Natural killer cell (primary cell): ENCODE measurements at regions not wholly inside any gene's neighbourhood (a gene's known extent, or its start where the extent isn't known, plus 50 kb on each side); places are given as distances from the start of the nearest gene placed in this dataset.

Source experiments
- ATAC-seq, 3 donors: fragments of 150-1000 bp in 2 of 3; fragments of 200-7000 bp in 1 of 3; cut with Tn5 transposase; 1 replicate in 1 of 3; 2 replicates in 2 of 3; pipeline ENCODE4 v1.10.0; 2021; ENCODE audit warnings: mild to moderate bottlenecking in 2 of 3, moderate library complexity in 2 of 3
- DNase-seq, 2 donors: peaks; one replicate each; pipeline versions ENCODE4 v3.0.0 to v3.0.0-alpha.2; 2013 to 2021; ENCODE audit warnings: mixed read lengths in 1 of 2
- H3K27ac ChIP-seq: one replicate; pipeline ENCODE4 v1.5.1; 2013; ENCODE audit warnings: mild to moderate bottlenecking, low read length
- H3K27me3 ChIP-seq: one replicate; pipeline ENCODE4 v1.6.1; 2013; ENCODE audit warnings: low read length; ENCODE audit not compliant: control insufficient read depth, insufficient read depth
- H3K36me3 ChIP-seq: one replicate; pipeline ENCODE4 v1.6.1; 2013; ENCODE audit warnings: low read length; ENCODE audit not compliant: control insufficient read depth, insufficient read depth
- H3K4me1 ChIP-seq: one replicate; pipeline ENCODE4 v1.6.1; 2013; ENCODE audit warnings: low read length; ENCODE audit not compliant: control insufficient read depth, insufficient read depth
- H3K4me3 ChIP-seq: one replicate; pipeline ENCODE4 v1.5.1; 2013; ENCODE audit warnings: low read length
- H3K9me3 ChIP-seq: one replicate; pipeline ENCODE4 v1.6.1; 2013; ENCODE audit warnings: low read length; ENCODE audit not compliant: control insufficient read depth, insufficient read depth
- H3K27ac Mint-ChIP-seq, 2 donors: one replicate each; pipeline ENCODE4 v1.8.0; 2022; ENCODE audit warnings: mild to moderate bottlenecking in 2 of 2, mixed read lengths in 2 of 2, moderate library complexity in 1 of 2
- H3K27me3 Mint-ChIP-seq, 2 donors: one replicate each; pipeline ENCODE4 v1.8.0; 2022; ENCODE audit warnings: low read depth in 2 of 2, mixed read lengths in 2 of 2
- H3K36me3 Mint-ChIP-seq: one replicate; pipeline ENCODE4 v1.8.0; 2022; ENCODE audit warnings: mixed read lengths
- H3K4me1 Mint-ChIP-seq, 2 donors: one replicate each; pipeline ENCODE4 v1.8.0; 2022; ENCODE audit warnings: mixed read lengths in 2 of 2
- H3K4me3 Mint-ChIP-seq: one replicate; pipeline ENCODE4 v1.8.0; 2022; ENCODE audit warnings: mild to moderate bottlenecking, moderate library complexity, mixed read lengths
- H3K9me3 Mint-ChIP-seq, 2 donors: one replicate each; pipeline ENCODE4 v1.8.0; 2022; ENCODE audit warnings: mixed read lengths in 2 of 2
- WGBS: methylation state at CpG from one replicate; pipeline ENCODE4 v1.1.7; 2013; ENCODE audit warnings: missing lambda C conversion rate; ENCODE audit not compliant: insufficient coverage; 5-methylcytosine and 5-hydroxymethylcytosine counted together
- intact Hi-C: fragments of 100-400 bp; cut with micrococcal nuclease; formaldehyde crosslinking; loops from one replicate; pipeline ENCODE4 v1.14.2; 2022
- TF ChIP-seq, protein P1 (sequence below): fragments of 200-600 bp; IDR thresholded peaks from one replicate; pipeline ENCODE4 v1.8.0; 2022; ENCODE audit warnings: antibody characterized with exemption

DNA sequence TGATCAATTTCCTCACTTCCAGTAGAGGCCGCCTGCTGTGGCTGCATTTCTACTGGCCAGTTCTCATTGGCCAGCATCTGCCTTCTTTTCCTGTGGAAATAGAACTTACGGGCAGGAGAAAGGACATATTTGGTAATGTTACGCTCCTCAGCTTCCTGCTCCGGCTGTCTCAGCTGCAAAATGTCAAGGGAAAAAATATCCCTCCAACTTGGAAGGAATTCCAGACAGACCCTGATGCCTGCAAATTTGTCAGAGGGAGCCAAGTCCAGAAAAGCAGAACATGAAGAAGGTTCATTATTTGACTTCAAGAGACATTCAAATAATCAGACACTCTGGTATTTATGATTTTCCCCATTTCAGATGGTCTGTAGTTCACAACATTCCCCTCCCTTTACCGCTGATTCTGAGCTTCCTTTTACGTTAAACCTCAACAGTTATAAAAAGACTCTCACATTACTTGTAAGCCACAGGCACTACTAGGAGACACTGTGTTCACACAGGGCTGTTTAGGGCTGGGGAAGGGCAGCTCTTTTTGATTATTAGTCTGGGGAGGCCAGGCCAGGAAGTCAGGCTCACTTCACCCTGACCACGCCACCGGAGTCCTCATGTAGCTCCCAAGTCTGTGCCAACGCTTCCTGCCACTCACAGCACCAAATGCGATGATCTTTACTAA is 179.6 kb upstream of the CCN2 start:
- H3K4me3 Mint-ChIP-seq: no peak overlapping the region
- H3K27ac ChIP-seq: peak overlapping the region; percentile 59
- no peak overlapping the region for H3K27ac Mint-ChIP-seq
- 31% methylated on average over 10 of the region's 10 CpGs for WGBS
- TF ChIP-seq, protein P1, sequence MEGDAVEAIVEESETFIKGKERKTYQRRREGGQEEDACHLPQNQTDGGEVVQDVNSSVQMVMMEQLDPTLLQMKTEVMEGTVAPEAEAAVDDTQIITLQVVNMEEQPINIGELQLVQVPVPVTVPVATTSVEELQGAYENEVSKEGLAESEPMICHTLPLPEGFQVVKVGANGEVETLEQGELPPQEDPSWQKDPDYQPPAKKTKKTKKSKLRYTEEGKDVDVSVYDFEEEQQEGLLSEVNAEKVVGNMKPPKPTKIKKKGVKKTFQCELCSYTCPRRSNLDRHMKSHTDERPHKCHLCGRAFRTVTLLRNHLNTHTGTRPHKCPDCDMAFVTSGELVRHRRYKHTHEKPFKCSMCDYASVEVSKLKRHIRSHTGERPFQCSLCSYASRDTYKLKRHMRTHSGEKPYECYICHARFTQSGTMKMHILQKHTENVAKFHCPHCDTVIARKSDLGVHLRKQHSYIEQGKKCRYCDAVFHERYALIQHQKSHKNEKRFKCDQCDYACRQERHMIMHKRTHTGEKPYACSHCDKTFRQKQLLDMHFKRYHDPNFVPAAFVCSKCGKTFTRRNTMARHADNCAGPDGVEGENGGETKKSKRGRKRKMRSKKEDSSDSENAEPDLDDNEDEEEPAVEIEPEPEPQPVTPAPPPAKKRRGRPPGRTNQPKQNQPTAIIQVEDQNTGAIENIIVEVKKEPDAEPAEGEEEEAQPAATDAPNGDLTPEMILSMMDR: no peak
- ATAC-seq: no peak
- no peaks in the 10 kb centered on the region for H3K9me3 ChIP-seq
- H3K4me3 ChIP-seq: no peak overlapping the region
- H3K9me3 Mint-ChIP-seq: peaks cover 2% of the 10 kb centered on the region in 2 donors
- no peaks in the 10 kb centered on the region for H3K4me1 Mint-ChIP-seq
- no peak for DNase-seq
- no peaks in the 10 kb centered on the region for H3K36me3 ChIP-seq
- H3K4me1 ChIP-seq: peaks cover 4% of the 10 kb centered on the region
- no peaks in the 10 kb centered on the region for H3K27me3 Mint-ChIP-seq
- intact Hi-C loops: no loop called here
- H3K36me3 Mint-ChIP-seq: no peaks in the 10 kb centered on the region
- H3K27me3 ChIP-seq: no peaks in the 10 kb centered on the region

DNA sequence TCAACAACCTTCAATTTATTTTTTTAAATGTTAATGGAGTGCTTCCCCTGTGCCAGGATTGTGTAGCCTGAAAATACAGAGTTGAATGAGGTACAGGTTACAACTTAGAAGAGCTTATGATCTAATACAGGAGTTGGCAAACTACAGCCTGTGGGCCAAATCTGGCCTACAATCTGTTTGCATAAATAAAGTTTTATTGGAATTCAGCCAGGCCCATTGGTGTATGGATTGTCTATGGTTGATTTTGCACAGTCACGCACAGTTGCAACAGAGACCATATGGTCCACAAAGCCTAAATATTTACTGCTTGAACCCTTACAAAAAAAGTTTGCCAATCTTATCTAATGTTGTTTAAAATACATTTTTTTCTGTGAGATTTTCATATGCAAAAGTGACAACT is 177.3 kb upstream of the CCN2 start:
- no peaks in the 10 kb centered on the region for H3K9me3 ChIP-seq
- no peaks in the 10 kb centered on the region for H3K27me3 Mint-ChIP-seq
- H3K36me3 ChIP-seq: no peaks in the 10 kb centered on the region
- H3K27ac Mint-ChIP-seq: no peak overlapping the region
- peaks cover 0 to 2% of the 10 kb centered on the region in 2 donors for H3K9me3 Mint-ChIP-seq
- H3K4me1 Mint-ChIP-seq: no peaks in the 10 kb centered on the region
- WGBS: no CpG with 5 or more reads among the region's 1 CpG
- H3K4me3 ChIP-seq: no peak overlapping the region
- H3K4me3 Mint-ChIP-seq: no peak overlapping the region
- intact Hi-C loops: no loop called here
- no peak for DNase-seq
- ATAC-seq: no peak
- H3K36me3 Mint-ChIP-seq: no peaks in the 10 kb centered on the region
- H3K27ac ChIP-seq: no peak overlapping the region
- TF ChIP-seq, protein P1: no peak
- no peaks in the 10 kb centered on the region for H3K27me3 ChIP-seq
- H3K4me1 ChIP-seq: peaks cover 4% of the 10 kb centered on the region

DNA sequence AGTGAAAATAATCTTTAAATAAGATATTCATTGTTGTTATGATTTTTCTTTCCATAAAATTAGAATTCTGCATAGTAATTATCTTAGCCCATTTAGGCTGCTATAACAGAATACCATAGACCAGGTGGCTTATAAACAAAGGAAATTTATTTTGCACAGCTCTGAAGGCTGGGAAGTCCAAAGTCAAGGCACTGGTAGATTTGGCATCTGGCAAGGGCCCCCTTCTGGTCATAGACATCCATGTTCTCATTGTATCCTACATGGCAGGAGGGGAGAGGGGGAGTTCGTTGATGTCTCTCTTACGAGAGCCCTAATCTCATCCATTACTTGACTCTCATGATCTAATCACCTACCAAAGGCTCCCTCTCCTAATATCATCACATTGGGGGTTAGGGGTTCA is 175.0 kb upstream of the CCN2 start:
- H3K4me1 ChIP-seq: peaks cover 3% of the 10 kb centered on the region
- peaks cover 0 to 2% of the 10 kb centered on the region in 2 donors for H3K9me3 Mint-ChIP-seq
- DNase-seq (no peak), ATAC-seq (no peak)
- H3K36me3 Mint-ChIP-seq: no peaks in the 10 kb centered on the region
- TF ChIP-seq, protein P1: no peak
- H3K9me3 ChIP-seq: no peaks in the 10 kb centered on the region
- no peaks in the 10 kb centered on the region for H3K36me3 ChIP-seq
- H3K27me3 Mint-ChIP-seq: no peaks in the 10 kb centered on the region
- intact Hi-C loops: no loop called here
- no peaks in the 10 kb centered on the region for H3K27me3 ChIP-seq
- no peak overlapping the region for H3K4me3 Mint-ChIP-seq
- H3K4me1 Mint-ChIP-seq: no peaks in the 10 kb centered on the region
- H3K27ac Mint-ChIP-seq: no peak overlapping the region
- WGBS: no CpG with 5 or more reads among the region's 2 CpGs
- H3K27ac ChIP-seq: no peak overlapping the region
- H3K4me3 ChIP-seq: no peak overlapping the region

DNA sequence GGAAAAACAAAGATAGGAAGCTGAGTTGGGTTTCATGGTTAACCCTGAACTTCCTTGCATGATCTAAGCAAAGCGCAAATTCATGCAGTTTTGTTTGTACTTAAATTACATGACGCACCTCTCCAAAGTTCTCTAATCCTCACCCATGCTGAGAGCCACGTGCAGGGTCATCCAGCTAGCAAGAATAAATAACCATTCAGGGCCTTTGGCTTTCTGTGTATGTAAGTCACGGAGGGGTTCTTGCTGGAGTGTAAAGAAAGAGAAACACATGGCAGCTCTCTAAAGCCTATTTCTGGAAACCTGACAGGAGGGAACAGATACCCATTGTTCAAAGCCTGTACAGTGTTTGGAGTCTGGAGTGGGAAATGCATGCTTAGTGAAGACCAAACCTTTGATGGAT is 171.7 kb upstream of the CCN2 start:
- Histone ChIP-seq H3K27me3 (no peaks in the 10 kb centered on the region), H3K36me3 (no peaks in the 10 kb centered on the region), H3K4me1 (no peaks in the 10 kb centered on the region), H3K27ac (no peak overlapping the region), H3K4me3 (no peak overlapping the region), H3K9me3 (no peaks in the 10 kb centered on the region)
- H3K27me3 Mint-ChIP-seq: no peaks in the 10 kb centered on the region
- DNase-seq (no peak), ATAC-seq (no peak)
- no peak overlapping the region for H3K4me3 Mint-ChIP-seq
- no peak overlapping the region for H3K27ac Mint-ChIP-seq
- no peaks in the 10 kb centered on the region for H3K36me3 Mint-ChIP-seq
- intact Hi-C loops: no loop called here
- WGBS: 74% methylated on average over 4 of the region's 4 CpGs
- H3K4me1 Mint-ChIP-seq: no peaks in the 10 kb centered on the region
- peaks cover 2 to 3% of the 10 kb centered on the region in 2 donors for H3K9me3 Mint-ChIP-seq
- TF ChIP-seq, protein P1: no peak
